GM23338 (cell line): ENCODE measurements at regions not wholly inside any gene's neighbourhood (a gene's known extent, or its start where the extent isn't known, plus 50 kb on each side); places are given as distances from the start of the nearest gene placed in this dataset.

Experiments used
- EZH2 ChIP-seq: fragments of 200-600 bp; sonication (generic); IDR thresholded peaks from one replicate; pipeline ENCODE4 v1.8.0; 2017; ENCODE audit warnings: antibody characterized with exemption, mild to moderate bottlenecking, low read depth; ENCODE audit not compliant: unreplicated experiment
- EZH2phosphoT487 ChIP-seq: fragments of 200-600 bp; sonication (generic); IDR thresholded peaks from one replicate; pipeline ENCODE4 v1.8.1; 2018; ENCODE audit warnings: antibody characterized with exemption; ENCODE audit not compliant: unreplicated experiment
- TF ChIP-seq, protein P1 (sequence below): fragments of 250-450 bp; sonication (Bioruptor Pico); IDR thresholded peaks from 2 replicates; pipeline ENCODE4 v1.5.0; 2020; ENCODE audit warnings: mild to moderate bottlenecking, moderate library complexity
- TF ChIP-seq, protein P2 (sequence below): IDR thresholded peaks from one replicate; pipeline ENCODE4 v1.6.1; 2018; ENCODE audit warnings: antibody characterized with exemption; ENCODE audit not compliant: unreplicated experiment
- TF ChIP-seq, protein P3 (sequence below), 2 experiments: fragments of 200-600 bp in 1 of 2; sonication (generic) in 1 of 2; conservative IDR thresholded peaks; 2 replicates each; pipeline versions ENCODE4 v1.5.1 to v1.6.1; 2016 to 2017; ENCODE audit warnings: antibody characterized with exemption in 2 of 2, low read depth in 2 of 2, mild to moderate bottlenecking in 2 of 2, moderate library complexity in 1 of 2
- TF ChIP-seq, protein P4 (sequence below): IDR thresholded peaks from 2 replicates; pipeline ENCODE4 v1.6.1; 2016; ENCODE audit warnings: antibody characterized with exemption

DNA sequence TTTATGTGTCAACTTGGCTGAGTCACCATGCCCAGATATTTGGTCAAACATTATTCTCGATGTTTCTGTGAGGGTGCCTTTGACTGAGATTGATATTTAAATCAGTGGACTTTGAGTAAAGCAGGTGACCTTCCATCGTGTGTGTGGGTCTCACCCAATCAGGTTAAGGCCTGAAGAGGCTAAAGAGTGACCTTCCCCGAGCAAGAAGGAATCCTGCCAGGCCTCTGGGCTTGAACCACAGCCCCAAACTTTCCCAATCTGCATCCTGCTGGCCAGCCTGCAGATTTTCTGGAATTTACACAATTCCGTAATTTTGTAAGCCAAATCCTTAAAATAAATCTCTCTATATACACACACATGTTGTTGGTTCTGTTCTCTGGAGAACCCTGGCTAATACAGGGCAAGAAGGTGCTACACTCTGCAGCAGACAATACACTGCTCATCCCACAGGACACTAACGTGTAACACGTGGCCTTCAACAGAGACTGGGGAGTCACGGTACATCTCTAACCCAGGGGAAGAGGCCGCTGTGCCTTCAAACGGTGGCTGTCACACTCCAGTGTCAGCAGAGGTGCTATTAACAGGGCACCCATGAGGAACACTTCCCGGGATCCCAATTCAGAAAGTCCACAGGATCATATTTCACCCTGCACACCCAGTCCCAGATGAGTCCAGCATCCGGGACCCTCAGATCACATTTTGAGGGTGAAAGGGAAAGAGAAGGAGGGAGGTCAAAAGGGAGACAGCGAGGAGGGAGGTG, 113.1 kb upstream of the ID2 start (continued):
- TF ChIP-seq, protein P1, sequence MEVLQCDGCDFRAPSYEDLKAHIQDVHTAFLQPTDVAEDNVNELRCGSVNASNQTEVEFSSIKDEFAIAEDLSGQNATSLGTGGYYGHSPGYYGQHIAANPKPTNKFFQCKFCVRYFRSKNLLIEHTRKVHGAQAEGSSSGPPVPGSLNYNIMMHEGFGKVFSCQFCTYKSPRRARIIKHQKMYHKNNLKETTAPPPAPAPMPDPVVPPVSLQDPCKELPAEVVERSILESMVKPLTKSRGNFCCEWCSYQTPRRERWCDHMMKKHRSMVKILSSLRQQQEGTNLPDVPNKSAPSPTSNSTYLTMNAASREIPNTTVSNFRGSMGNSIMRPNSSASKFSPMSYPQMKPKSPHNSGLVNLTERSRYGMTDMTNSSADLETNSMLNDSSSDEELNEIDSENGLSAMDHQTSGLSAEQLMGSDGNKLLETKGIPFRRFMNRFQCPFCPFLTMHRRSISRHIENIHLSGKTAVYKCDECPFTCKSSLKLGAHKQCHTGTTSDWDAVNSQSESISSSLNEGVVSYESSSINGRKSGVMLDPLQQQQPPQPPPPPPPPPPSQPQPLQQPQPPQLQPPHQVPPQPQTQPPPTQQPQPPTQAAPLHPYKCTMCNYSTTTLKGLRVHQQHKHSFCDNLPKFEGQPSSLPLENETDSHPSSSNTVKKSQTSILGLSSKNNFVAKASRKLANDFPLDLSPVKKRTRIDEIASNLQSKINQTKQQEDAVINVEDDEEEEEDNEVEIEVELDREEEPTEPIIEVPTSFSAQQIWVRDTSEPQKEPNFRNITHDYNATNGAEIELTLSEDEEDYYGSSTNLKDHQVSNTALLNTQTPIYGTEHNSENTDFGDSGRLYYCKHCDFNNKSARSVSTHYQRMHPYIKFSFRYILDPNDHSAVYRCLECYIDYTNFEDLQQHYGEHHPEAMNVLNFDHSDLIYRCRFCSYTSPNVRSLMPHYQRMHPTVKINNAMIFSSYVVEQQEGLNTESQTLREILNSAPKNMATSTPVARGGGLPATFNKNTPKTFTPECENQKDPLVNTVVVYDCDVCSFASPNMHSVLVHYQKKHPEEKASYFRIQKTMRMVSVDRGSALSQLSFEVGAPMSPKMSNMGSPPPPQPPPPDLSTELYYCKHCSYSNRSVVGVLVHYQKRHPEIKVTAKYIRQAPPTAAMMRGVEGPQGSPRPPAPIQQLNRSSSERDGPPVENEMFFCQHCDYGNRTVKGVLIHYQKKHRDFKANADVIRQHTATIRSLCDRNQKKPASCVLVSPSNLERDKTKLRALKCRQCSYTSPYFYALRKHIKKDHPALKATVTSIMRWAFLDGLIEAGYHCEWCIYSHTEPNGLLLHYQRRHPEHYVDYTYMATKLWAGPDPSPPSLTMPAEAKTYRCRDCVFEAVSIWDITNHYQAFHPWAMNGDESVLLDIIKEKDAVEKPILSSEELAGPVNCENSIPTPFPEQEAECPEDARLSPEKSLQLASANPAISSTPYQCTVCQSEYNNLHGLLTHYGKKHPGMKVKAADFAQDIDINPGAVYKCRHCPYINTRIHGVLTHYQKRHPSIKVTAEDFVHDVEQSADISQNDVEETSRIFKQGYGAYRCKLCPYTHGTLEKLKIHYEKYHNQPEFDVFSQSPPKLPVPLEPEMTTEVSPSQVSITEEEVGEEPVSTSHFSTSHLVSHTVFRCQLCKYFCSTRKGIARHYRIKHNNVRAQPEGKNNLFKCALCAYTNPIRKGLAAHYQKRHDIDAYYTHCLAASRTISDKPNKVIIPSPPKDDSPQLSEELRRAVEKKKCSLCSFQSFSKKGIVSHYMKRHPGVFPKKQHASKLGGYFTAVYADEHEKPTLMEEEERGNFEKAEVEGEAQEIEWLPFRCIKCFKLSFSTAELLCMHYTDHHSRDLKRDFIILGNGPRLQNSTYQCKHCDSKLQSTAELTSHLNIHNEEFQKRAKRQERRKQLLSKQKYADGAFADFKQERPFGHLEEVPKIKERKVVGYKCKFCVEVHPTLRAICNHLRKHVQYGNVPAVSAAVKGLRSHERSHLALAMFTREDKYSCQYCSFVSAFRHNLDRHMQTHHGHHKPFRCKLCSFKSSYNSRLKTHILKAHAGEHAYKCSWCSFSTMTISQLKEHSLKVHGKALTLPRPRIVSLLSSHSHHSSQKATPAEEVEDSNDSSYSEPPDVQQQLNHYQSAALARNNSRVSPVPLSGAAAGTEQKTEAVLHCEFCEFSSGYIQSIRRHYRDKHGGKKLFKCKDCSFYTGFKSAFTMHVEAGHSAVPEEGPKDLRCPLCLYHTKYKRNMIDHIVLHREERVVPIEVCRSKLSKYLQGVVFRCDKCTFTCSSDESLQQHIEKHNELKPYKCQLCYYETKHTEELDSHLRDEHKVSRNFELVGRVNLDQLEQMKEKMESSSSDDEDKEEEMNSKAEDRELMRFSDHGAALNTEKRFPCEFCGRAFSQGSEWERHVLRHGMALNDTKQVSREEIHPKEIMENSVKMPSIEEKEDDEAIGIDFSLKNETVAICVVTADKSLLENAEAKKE = no peak
- TF ChIP-seq, protein P2, sequence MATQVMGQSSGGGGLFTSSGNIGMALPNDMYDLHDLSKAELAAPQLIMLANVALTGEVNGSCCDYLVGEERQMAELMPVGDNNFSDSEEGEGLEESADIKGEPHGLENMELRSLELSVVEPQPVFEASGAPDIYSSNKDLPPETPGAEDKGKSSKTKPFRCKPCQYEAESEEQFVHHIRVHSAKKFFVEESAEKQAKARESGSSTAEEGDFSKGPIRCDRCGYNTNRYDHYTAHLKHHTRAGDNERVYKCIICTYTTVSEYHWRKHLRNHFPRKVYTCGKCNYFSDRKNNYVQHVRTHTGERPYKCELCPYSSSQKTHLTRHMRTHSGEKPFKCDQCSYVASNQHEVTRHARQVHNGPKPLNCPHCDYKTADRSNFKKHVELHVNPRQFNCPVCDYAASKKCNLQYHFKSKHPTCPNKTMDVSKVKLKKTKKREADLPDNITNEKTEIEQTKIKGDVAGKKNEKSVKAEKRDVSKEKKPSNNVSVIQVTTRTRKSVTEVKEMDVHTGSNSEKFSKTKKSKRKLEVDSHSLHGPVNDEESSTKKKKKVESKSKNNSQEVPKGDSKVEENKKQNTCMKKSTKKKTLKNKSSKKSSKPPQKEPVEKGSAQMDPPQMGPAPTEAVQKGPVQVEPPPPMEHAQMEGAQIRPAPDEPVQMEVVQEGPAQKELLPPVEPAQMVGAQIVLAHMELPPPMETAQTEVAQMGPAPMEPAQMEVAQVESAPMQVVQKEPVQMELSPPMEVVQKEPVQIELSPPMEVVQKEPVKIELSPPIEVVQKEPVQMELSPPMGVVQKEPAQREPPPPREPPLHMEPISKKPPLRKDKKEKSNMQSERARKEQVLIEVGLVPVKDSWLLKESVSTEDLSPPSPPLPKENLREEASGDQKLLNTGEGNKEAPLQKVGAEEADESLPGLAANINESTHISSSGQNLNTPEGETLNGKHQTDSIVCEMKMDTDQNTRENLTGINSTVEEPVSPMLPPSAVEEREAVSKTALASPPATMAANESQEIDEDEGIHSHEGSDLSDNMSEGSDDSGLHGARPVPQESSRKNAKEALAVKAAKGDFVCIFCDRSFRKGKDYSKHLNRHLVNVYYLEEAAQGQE = no peak
- TF ChIP-seq EZH2phosphoT487 (no peak), EZH2 (no peak)
- TF ChIP-seq, protein P3, sequence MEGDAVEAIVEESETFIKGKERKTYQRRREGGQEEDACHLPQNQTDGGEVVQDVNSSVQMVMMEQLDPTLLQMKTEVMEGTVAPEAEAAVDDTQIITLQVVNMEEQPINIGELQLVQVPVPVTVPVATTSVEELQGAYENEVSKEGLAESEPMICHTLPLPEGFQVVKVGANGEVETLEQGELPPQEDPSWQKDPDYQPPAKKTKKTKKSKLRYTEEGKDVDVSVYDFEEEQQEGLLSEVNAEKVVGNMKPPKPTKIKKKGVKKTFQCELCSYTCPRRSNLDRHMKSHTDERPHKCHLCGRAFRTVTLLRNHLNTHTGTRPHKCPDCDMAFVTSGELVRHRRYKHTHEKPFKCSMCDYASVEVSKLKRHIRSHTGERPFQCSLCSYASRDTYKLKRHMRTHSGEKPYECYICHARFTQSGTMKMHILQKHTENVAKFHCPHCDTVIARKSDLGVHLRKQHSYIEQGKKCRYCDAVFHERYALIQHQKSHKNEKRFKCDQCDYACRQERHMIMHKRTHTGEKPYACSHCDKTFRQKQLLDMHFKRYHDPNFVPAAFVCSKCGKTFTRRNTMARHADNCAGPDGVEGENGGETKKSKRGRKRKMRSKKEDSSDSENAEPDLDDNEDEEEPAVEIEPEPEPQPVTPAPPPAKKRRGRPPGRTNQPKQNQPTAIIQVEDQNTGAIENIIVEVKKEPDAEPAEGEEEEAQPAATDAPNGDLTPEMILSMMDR (conservative IDR thresholded peaks at IDR 0.05; ENCODE audit: low read depth in 2 of 2) = no peak
- TF ChIP-seq, protein P4, sequence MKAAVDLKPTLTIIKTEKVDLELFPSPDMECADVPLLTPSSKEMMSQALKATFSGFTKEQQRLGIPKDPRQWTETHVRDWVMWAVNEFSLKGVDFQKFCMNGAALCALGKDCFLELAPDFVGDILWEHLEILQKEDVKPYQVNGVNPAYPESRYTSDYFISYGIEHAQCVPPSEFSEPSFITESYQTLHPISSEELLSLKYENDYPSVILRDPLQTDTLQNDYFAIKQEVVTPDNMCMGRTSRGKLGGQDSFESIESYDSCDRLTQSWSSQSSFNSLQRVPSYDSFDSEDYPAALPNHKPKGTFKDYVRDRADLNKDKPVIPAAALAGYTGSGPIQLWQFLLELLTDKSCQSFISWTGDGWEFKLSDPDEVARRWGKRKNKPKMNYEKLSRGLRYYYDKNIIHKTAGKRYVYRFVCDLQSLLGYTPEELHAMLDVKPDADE = no peak
